HG02623 (cell line): ENCODE measurements at regions not wholly inside any gene's neighbourhood (a gene's known extent, or its start where the extent isn't known, plus 50 kb on each side); places are given as distances from the start of the nearest gene placed in this dataset.

Experiments used
- ATAC-seq: cut with Tn5 transposase; IDR thresholded peaks from one replicate; pipeline ENCODE4 v1.9.1; 2021; ENCODE audit warnings: moderate library complexity; ENCODE audit not compliant: unreplicated experiment

DNA sequence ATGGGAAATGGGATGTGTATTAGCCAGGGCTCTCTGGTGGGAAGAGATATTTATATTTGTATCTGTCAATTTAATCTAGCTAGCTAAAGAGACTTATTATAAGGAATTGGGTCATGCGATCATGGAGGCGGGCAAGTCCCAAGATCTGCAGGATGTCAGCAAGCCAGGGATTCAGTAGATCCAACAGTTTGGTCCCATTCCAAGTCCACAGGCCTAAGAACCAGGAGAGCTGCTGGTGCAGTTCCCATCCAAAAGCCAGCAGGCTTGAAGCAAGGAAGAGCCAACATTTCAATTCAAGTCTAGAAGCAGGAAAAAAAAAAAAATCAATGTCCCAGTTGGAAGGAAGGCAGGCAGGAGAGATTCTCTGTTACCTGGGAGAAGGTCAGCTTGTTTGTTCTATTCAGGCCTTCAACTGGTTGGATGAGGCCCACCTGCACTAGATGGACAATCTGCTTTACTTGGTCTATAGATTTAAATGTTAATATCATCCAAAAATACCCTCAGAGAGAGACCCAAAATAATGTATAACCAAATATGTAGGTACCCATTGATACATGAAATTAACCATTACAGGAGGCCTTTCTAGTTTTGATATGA is 60.7 kb upstream of the BCAT1 start:
- ATAC-seq = no peak

DNA sequence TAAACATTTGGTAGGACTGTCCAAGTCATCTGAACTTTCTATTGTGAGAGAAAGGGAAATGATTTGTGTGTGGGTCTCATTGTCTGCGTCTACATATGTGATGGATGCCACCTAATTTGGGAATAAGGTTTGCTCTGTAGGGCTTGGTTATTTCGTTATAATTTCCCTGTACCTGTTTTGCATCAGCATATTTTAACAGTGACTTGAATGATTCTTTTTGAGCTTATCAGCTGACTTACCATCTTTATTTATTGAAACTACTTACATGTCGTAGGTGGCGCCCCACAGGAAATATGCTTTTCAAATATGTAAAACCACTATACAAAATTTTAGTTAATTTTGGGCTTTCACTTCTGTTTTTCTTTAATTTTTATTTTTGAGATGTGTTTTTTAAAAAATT is 56.5 kb upstream of the BCAT1 start:
- ATAC-seq = peak; percentile 48

DNA sequence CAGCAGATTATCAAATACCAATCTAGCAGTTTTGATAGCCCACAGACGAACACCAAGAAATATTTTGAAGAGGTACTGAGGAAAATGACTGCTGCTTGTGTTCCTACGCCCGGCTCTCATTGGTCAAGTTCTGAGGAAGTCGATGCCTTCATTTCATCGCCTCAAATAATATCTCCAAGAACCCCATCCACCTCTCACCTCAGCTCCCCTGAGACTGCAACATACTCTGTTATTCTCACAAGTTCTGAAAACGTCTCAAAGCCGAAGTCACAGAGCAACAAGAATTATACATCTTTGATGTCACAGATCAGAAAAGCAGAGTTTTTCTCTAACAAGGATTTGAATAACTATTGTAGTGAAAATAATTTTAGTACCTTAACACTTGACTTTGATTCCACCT is 55.5 kb upstream of the BCAT1 start:
- no peak for ATAC-seq

DNA sequence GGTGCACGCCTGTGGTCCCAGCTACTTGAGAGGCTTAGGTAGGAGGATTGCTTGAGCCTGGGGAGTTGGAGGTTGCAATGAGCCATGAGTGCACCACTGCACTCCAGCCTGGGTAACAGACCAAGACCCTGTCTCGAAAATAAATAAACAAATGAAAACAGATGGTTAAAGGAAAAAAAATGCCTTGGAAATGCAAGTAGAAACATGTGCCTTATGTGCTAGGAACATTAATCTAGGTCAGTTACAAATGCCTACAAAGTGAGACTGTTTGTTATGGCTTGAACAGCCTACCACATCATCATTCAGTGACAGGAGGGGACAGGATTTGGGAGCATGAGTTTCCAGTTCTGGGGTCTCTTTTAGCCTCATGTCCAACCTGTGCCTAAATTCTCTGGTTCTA is 52.4 kb upstream of the BCAT1 start:
- no peak for ATAC-seq
